Body of pancreas (tissue), 4 donors: ENCODE measurements at regions not wholly inside any gene's neighbourhood (a gene's known extent, or its start where the extent isn't known, plus 50 kb on each side); places are given as distances from the start of the nearest gene placed in this dataset.

Experiments
- CTCF ChIP-seq, 7 experiments: fragments of 450-650 bp in 4 of 7; fragments of 200-600 bp in 3 of 7; sonication (generic) in 3 of 7; IDR thresholded peaks; one replicate each; pipeline ENCODE4 v1.5.1; 2016 to 2019; ENCODE audit warnings: antibody characterized with exemption in 7 of 7
- POLR2A ChIP-seq, 3 donors: fragments of 450-650 bp; IDR thresholded peaks; one replicate each; pipeline ENCODE4 v1.6.1; 2016; ENCODE audit warnings: antibody characterized with exemption in 3 of 3, mild to moderate bottlenecking in 2 of 3

GRCh38 chr1:218546314-218546713, 201.2 kb downstream of the TGFB2 start:
- TF ChIP-seq POLR2A (IDR thresholded peaks at IDR 0.05) (no peak), CTCF (IDR thresholded peaks at IDR 0.05) (no peak)
